ENCODE measurements at regions not wholly inside any gene's neighbourhood (a gene's known extent, or its start where the extent isn't known, plus 50 kb on each side); places are given as distances from the start of the nearest gene placed in this dataset.
"Not testable (repeated sequence)": the region's sequence is repeated elsewhere in the genome, so short reads cannot be mapped to it uniquely, and the experiment has no call there.

DNA sequence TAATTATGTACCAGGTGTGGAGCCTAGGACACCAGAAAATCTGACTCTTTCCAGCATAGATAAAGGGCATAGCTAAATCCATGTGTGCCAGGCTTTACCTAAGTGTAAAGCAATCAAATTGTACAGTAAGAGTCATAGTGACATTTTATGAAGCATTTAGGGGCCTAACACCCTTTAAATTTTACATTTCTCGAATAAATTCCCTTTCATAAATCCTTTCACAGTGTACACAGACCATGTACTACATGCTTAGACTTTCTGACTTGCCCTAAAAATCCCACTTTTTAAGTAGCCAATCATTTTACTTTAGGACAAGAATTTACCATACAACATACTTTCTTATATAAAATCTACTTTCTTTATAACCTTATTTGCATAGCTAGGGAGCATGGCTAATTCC lies 727.6 kb upstream of the LUZP2 start:
- Histone ChIP-seq H3K4me3 (ENCODE audit: low read length in 2 of 2) (no peak overlapping the region), H3K9me3 (ENCODE audit: control insufficient read depth in 2 of 2, insufficient read depth in 1 of 2, low read length in 1 of 2) (peaks cover 0 to 3% of the 10 kb centered on the region in 2 donors), H3K27ac (ENCODE audit: low read depth in 1 of 2, low read length in 1 of 2) (no peak overlapping the region), H3K27me3 (ENCODE audit: control insufficient read depth in 2 of 2, insufficient read depth in 1 of 2, low read length in 1 of 2) (no peaks in the 10 kb centered on the region), H3K4me1 (ENCODE audit: control insufficient read depth in 2 of 2, insufficient read depth in 2 of 2, low read length in 2 of 2) (no peaks in the 10 kb centered on the region), H3K36me3 (ENCODE audit: control insufficient read depth in 2 of 2, insufficient read depth in 2 of 2, low read length in 1 of 2) (no peaks in the 10 kb centered on the region)
- 86% methylated on average over 1 of the region's 1 CpG for WGBS
- DNase-seq (ENCODE audit: low read depth in 6 of 9, low spot score in 9 of 9), result no peak

- Histone ChIP-seq H3K27me3 (ENCODE audit: control insufficient read depth in 2 of 2, insufficient read depth in 1 of 2, low read length in 1 of 2) (no peaks in the 10 kb centered on the region), H3K4me1 (ENCODE audit: control insufficient read depth in 2 of 2, insufficient read depth in 2 of 2, low read length in 2 of 2) (no peaks in the 10 kb centered on the region), H3K9me3 (ENCODE audit: control insufficient read depth in 2 of 2, insufficient read depth in 1 of 2, low read length in 1 of 2) (peaks cover 0 to 3% of the 10 kb centered on the region in 2 donors), H3K27ac (ENCODE audit: low read depth in 1 of 2, low read length in 1 of 2) (no peak overlapping the region), H3K4me3 (ENCODE audit: low read length in 2 of 2) (no peak overlapping the region), H3K36me3 (ENCODE audit: control insufficient read depth in 2 of 2, insufficient read depth in 2 of 2, low read length in 1 of 2) (no peaks in the 10 kb centered on the region)
- no peak for DNase-seq (ENCODE audit: low read depth in 6 of 9, low spot score in 9 of 9)
- WGBS, result 61% methylated on average over 1 of the region's 1 CpG
Measured at GRCh38 chr11:23772081-23772480, 724.8 kb upstream of the LUZP2 start.

DNA sequence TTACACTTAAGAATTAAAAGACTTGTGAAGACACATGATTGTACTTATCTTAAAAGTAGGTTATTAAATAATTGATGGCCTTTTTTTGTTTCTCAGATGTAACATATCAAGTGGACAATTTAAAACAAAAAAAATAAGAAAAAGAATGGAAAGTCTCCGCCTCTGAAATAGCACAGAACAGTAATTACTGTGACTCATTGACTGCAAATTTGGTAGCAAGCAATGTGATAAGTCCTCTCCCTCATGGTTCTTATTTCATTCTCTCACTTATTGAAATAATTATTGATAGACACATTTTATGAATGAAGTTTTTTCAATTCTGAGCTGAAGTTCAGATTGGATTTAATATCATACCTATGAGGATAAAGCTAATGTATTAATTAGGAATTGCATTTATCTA lies 717.9 kb upstream of the LUZP2 start:
- Histone ChIP-seq H3K27ac (ENCODE audit: low read depth in 1 of 2, low read length in 1 of 2) (no peak overlapping the region), H3K36me3 (ENCODE audit: control insufficient read depth in 2 of 2, insufficient read depth in 2 of 2, low read length in 1 of 2) (no peaks in the 10 kb centered on the region), H3K27me3 (ENCODE audit: control insufficient read depth in 2 of 2, insufficient read depth in 1 of 2, low read length in 1 of 2) (no peaks in the 10 kb centered on the region), H3K4me3 (ENCODE audit: low read length in 2 of 2) (no peak overlapping the region), H3K9me3 (ENCODE audit: control insufficient read depth in 2 of 2, insufficient read depth in 1 of 2, low read length in 1 of 2) (no peaks in the 10 kb centered on the region), H3K4me1 (ENCODE audit: control insufficient read depth in 2 of 2, insufficient read depth in 2 of 2, low read length in 2 of 2) (no peaks in the 10 kb centered on the region)
- DNase-seq (ENCODE audit: low read depth in 6 of 9, low spot score in 9 of 9), result no peak
- WGBS, result 99% methylated on average over 1 of the region's 1 CpG

GRCh38 chr11:23780231-23780630 lies 716.6 kb upstream of the LUZP2 start:
- Histone ChIP-seq H3K9me3 (ENCODE audit: control insufficient read depth in 2 of 2, insufficient read depth in 1 of 2, low read length in 1 of 2) (no peaks in the 10 kb centered on the region), H3K36me3 (ENCODE audit: control insufficient read depth in 2 of 2, insufficient read depth in 2 of 2, low read length in 1 of 2) (no peaks in the 10 kb centered on the region), H3K27ac (ENCODE audit: low read depth in 1 of 2, low read length in 1 of 2) (no peak overlapping the region), H3K27me3 (ENCODE audit: control insufficient read depth in 2 of 2, insufficient read depth in 1 of 2, low read length in 1 of 2) (no peaks in the 10 kb centered on the region), H3K4me1 (ENCODE audit: control insufficient read depth in 2 of 2, insufficient read depth in 2 of 2, low read length in 2 of 2) (no peaks in the 10 kb centered on the region), H3K4me3 (ENCODE audit: low read length in 2 of 2) (no peak overlapping the region)
- DNase-seq (ENCODE audit: low read depth in 6 of 9, low spot score in 9 of 9), result no peak

- Histone ChIP-seq H3K9me3 (ENCODE audit: control insufficient read depth in 2 of 2, insufficient read depth in 1 of 2, low read length in 1 of 2) (no peaks in the 10 kb centered on the region), H3K36me3 (ENCODE audit: control insufficient read depth in 2 of 2, insufficient read depth in 2 of 2, low read length in 1 of 2) (no peaks in the 10 kb centered on the region), H3K27me3 (ENCODE audit: control insufficient read depth in 2 of 2, insufficient read depth in 1 of 2, low read length in 1 of 2) (no peaks in the 10 kb centered on the region), H3K4me1 (ENCODE audit: control insufficient read depth in 2 of 2, insufficient read depth in 2 of 2, low read length in 2 of 2) (no peaks in the 10 kb centered on the region), H3K4me3 (ENCODE audit: low read length in 2 of 2) (no peak overlapping the region), H3K27ac (ENCODE audit: low read depth in 1 of 2, low read length in 1 of 2) (no peak overlapping the region)
- WGBS, result 93% methylated on average over 4 of the region's 4 CpGs
- no peak for DNase-seq (ENCODE audit: low read depth in 6 of 9, low spot score in 9 of 9)
Measured at GRCh38 chr11:23781803-23782560, 714.9 kb upstream of the LUZP2 start.

- DNase-seq (ENCODE audit: low read depth in 6 of 9, low spot score in 9 of 9); H3K27ac ChIP-seq (ENCODE audit: low read depth in 1 of 2, low read length in 1 of 2): not testable (repeated sequence)
- WGBS, result 84% methylated on average over 1 of the region's 1 CpG
Measured at GRCh38 chr11:23786974-23787373, 709.9 kb upstream of the LUZP2 start.

DNA sequence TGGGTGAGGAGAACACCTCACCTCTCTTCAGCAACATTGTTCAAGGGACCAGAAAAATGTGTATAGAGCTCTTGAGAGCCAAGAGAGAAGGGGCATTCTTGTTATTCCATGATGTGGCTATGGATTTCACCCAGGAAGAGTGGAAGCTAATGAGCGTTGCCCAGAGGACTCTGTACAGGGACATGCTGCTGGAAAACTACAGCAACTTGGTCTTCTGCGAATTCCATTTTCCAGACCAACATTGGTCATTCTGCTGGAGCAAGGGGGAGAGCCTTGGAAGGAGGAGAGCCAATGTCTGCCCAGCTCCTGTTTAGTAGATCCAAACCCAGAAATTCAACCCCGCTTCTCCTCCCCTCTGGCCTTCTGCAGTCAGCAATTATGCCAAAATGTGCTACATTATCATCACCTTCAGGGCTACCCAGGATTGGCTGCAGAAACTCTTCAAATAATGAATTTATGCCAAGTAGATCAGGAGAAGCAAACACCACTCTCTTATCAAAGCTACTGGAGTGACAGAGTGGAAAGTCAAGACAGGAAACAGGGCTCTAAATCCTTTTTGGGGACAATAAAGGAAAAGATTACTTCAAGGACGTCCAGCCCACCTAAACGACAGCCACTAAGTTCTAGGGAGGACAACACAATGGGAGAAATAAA lies 707.5 kb upstream of the LUZP2 start:
- no peaks in the 10 kb centered on the region for H3K9me3 ChIP-seq (ENCODE audit: control insufficient read depth in 2 of 2, insufficient read depth in 1 of 2, low read length in 1 of 2)
- no peak overlapping the region for H3K27ac ChIP-seq (ENCODE audit: low read depth in 1 of 2, low read length in 1 of 2)
- H3K36me3 ChIP-seq (ENCODE audit: control insufficient read depth in 2 of 2, insufficient read depth in 2 of 2, low read length in 1 of 2), result no peaks in the 10 kb centered on the region
- no peak for DNase-seq (ENCODE audit: low read depth in 6 of 9, low spot score in 9 of 9)
- H3K27me3 ChIP-seq (ENCODE audit: control insufficient read depth in 2 of 2, insufficient read depth in 1 of 2, low read length in 1 of 2), result no peaks in the 10 kb centered on the region
- H3K4me1 ChIP-seq (ENCODE audit: control insufficient read depth in 2 of 2, insufficient read depth in 2 of 2, low read length in 2 of 2), result no peaks in the 10 kb centered on the region
- WGBS, result 92% methylated on average over 5 of the region's 5 CpGs
- no peak overlapping the region for H3K4me3 ChIP-seq (ENCODE audit: low read length in 2 of 2)

More at GRCh38 chr11:23786974-23787373, 709.9 kb upstream of the LUZP2 start:
- not testable (repeated sequence) for H3K4me1 ChIP-seq (ENCODE audit: control insufficient read depth in 2 of 2, insufficient read depth in 2 of 2, low read length in 2 of 2); H3K27me3 ChIP-seq (ENCODE audit: control insufficient read depth in 2 of 2, insufficient read depth in 1 of 2, low read length in 1 of 2); H3K4me3 ChIP-seq (ENCODE audit: low read length in 2 of 2); H3K9me3 ChIP-seq (ENCODE audit: control insufficient read depth in 2 of 2, insufficient read depth in 1 of 2, low read length in 1 of 2); H3K36me3 ChIP-seq (ENCODE audit: control insufficient read depth in 2 of 2, insufficient read depth in 2 of 2, low read length in 1 of 2)

DNA sequence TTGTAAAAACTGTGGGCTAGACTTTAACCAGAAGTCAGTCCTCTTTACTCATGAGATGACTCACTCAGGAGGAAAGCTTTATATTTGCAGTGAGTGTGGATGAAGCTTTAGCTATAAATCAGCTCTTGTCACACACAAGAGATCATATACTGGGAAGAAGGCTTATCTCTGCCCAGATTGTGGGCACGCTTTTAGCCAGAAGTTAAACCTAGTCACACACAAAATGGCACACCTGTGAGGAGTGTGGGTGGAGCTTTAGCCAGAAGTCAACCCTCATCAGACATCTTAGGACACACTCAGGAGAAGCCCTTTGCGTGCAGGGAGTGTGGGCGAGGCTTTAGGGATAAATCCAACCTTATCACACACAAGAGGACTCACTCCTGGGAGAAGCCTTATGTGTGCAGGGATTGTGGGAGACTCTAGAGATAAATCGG lies 706.9 kb upstream of the LUZP2 start:
- WGBS, result 78% methylated on average over 4 of the region's 4 CpGs
- Histone ChIP-seq H3K4me3 (ENCODE audit: low read length in 2 of 2) (no peak overlapping the region), H3K9me3 (ENCODE audit: control insufficient read depth in 2 of 2, insufficient read depth in 1 of 2, low read length in 1 of 2) (no peaks in the 10 kb centered on the region), H3K4me1 (ENCODE audit: control insufficient read depth in 2 of 2, insufficient read depth in 2 of 2, low read length in 2 of 2) (no peaks in the 10 kb centered on the region), H3K27me3 (ENCODE audit: control insufficient read depth in 2 of 2, insufficient read depth in 1 of 2, low read length in 1 of 2) (no peaks in the 10 kb centered on the region), H3K36me3 (ENCODE audit: control insufficient read depth in 2 of 2, insufficient read depth in 2 of 2, low read length in 1 of 2) (no peaks in the 10 kb centered on the region), H3K27ac (ENCODE audit: low read depth in 1 of 2, low read length in 1 of 2) (no peak overlapping the region)
- DNase-seq (ENCODE audit: low read depth in 6 of 9, low spot score in 9 of 9), result no peak

DNA sequence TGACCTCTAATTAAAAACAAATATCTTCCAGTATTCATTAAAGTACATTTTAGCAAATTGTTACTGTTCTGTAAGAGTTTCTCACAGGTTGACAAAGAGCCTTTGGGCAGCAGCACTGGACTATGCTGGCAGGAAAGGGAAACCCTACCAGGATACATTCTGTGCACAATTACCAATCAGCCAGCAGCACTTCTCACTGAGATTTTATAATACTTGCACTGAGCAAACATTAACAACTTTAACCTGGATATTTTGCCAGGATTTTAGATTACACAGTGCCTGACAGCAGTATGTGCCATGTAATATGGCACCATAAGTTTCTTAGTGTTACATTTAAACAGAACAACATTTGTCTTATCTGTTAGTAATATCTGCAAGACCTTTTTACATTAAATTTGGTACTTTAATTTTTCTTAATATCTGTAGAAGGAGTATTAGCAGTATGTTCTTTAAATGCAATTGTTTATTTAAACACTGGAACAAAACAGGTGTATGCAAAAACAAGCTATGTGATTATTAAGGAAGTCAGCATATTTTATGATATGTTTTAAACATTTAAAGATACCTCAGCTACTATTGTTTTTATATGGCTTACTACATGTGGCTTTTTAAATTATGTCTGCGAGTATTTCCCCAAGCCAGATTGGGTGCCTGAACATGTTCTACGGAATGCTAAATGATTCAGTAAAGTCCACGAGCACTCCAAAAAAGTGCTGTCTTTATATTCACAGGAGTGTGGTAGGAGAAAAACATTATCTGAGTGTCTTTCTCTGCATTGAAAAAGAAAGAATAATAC lies 699.0 kb upstream of the LUZP2 start:
- no peak for DNase-seq (ENCODE audit: low read depth in 6 of 9, low spot score in 9 of 9)
- Histone ChIP-seq H3K27me3 (ENCODE audit: control insufficient read depth in 2 of 2, insufficient read depth in 1 of 2, low read length in 1 of 2) (no peaks in the 10 kb centered on the region), H3K4me3 (ENCODE audit: low read length in 2 of 2) (no peak overlapping the region), H3K36me3 (ENCODE audit: control insufficient read depth in 2 of 2, insufficient read depth in 2 of 2, low read length in 1 of 2) (no peaks in the 10 kb centered on the region), H3K4me1 (ENCODE audit: control insufficient read depth in 2 of 2, insufficient read depth in 2 of 2, low read length in 2 of 2) (no peaks in the 10 kb centered on the region), H3K9me3 (ENCODE audit: control insufficient read depth in 2 of 2, insufficient read depth in 1 of 2, low read length in 1 of 2) (no peaks in the 10 kb centered on the region), H3K27ac (ENCODE audit: low read depth in 1 of 2, low read length in 1 of 2) (no peak overlapping the region)
- WGBS, result 95% methylated on average over 3 of the region's 3 CpGs

Measured in thymus (tissue), 11 donors.